Adipocyte (in vitro differentiated cells): ENCODE measurements at regions not wholly inside any gene's neighbourhood (a gene's known extent, or its start where the extent isn't known, plus 50 kb on each side); places are given as distances from the start of the nearest gene placed in this dataset.
A peak's percentile ranks its signal among the peaks of the same experiment; 100 is the strongest.
"Not testable (repeated sequence)": the region's sequence is repeated elsewhere in the genome, so short reads cannot be mapped to it uniquely, and the experiment has no call there.

ENCODE experiments used
- DNase-seq: peaks from one replicate; pipeline ENCODE4 v3.0.0-alpha.2; 2015; ENCODE audit warnings: low read depth
- H3K27me3 ChIP-seq: replicated peaks from 2 replicates; pipeline ENCODE4 v1.7.0; 2013; ENCODE audit warnings: mild to moderate bottlenecking, low read length, moderate library complexity; ENCODE audit not compliant: control insufficient read depth, insufficient read depth
- H3K36me3 ChIP-seq: 2 replicates; pipeline ENCODE4 v1.7.0; 2013; ENCODE audit warnings: low read length, mild to moderate bottlenecking, moderate library complexity; ENCODE audit not compliant: control insufficient read depth, insufficient read depth, severe bottlenecking
- H3K4me1 ChIP-seq: 2 replicates; pipeline ENCODE4 v1.7.0; 2013; ENCODE audit warnings: mild to moderate bottlenecking, low read length, moderate library complexity; ENCODE audit not compliant: control insufficient read depth, insufficient read depth
- H3K4me3 ChIP-seq: 2 replicates; pipeline ENCODE4 v1.7.0; 2013; ENCODE audit warnings: mild to moderate bottlenecking, low read length, moderate library complexity
- H3K9ac ChIP-seq: 2 replicates; pipeline ENCODE4 v1.7.0; 2013; ENCODE audit warnings: mild to moderate bottlenecking, low read length, moderate library complexity
- H3K9me3 ChIP-seq: 2 replicates; pipeline ENCODE4 v1.7.0; 2013; ENCODE audit warnings: mild to moderate bottlenecking, low read length, moderate library complexity; ENCODE audit not compliant: control insufficient read depth

- H3K27me3 ChIP-seq, H3K4me3 ChIP-seq, H3K4me1 ChIP-seq, H3K9me3 ChIP-seq, H3K36me3 ChIP-seq, DNase-seq, H3K9ac ChIP-seq: not testable (repeated sequence)
These were observed 78.7 kb downstream of the SOWAHC start for GRCh38 chr2:109692831-109693230.

- not testable (repeated sequence) for H3K9ac ChIP-seq, DNase-seq, H3K9me3 ChIP-seq, H3K27me3 ChIP-seq, H3K36me3 ChIP-seq, H3K4me3 ChIP-seq, H3K4me1 ChIP-seq
These were observed 79.1 kb downstream of the SOWAHC start for GRCh38 chr2:109693292-109693691.

DNA sequence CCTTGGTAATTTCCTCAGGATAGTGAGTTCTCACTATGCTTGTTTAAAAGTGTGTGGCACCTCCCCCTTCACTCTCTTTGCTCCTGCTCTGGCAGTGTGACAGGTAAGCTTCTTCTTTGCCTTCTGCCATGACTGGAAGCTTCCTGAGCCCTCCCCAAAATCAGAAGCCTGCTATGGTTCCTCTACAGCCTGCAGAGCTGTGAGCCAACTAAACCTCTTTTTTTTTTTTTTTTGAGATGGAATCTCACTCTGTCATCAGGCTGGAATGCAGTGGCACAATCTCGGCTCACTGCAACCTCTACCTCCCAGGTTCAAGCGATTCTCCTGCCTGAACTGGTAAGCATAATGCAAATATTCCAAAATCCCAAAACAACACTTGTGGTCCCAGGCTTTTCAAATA is 80.0 kb downstream of the SOWAHC start:
- H3K9ac ChIP-seq = no peak overlapping the region
- peaks cover 4% of the 10 kb centered on the region for H3K4me1 ChIP-seq
- H3K36me3 ChIP-seq = no peaks in the 10 kb centered on the region
- H3K9me3 ChIP-seq = no peaks in the 10 kb centered on the region
- DNase-seq = peak; percentile 22
- no peak overlapping the region for H3K4me3 ChIP-seq
- H3K27me3 ChIP-seq = no peaks in the 10 kb centered on the region

DNA sequence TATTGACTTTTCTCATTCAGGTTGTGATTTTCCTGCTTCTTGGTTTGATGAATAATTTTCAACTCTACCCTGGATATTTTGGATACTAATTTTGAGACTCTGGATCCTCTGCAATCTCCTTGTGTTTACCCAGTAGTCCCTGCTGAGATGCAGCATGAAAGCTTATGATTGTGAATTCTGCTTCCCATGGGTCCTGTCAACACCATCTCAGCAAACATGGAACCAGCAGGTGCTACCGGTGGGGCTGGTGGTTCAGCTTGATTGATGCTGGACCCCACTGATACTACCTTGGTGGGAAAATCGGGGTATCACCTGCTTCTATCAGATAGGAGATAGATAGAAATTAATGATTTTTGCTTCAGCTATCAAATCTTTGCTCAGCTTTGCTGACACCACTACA is 81.1 kb downstream of the SOWAHC start:
- Histone ChIP-seq H3K9ac (no peak overlapping the region), H3K27me3 (no peaks in the 10 kb centered on the region), H3K36me3 (no peaks in the 10 kb centered on the region), H3K4me1 (peaks cover 10% of the 10 kb centered on the region), H3K4me3 (no peak overlapping the region), H3K9me3 (no peaks in the 10 kb centered on the region)
- no peak for DNase-seq

- H3K9me3 ChIP-seq = no peaks in the 10 kb centered on the region
- no peak overlapping the region for H3K4me3 ChIP-seq
- no peak for DNase-seq
- no peaks in the 10 kb centered on the region for H3K27me3 ChIP-seq
- H3K36me3 ChIP-seq = no peaks in the 10 kb centered on the region
- peak overlapping the region; percentile 9 for H3K9ac ChIP-seq
- H3K4me1 ChIP-seq = peaks cover 16% of the 10 kb centered on the region
These were observed 85.5 kb downstream of the SOWAHC start for GRCh38 chr2:109699646-109700045.

DNA sequence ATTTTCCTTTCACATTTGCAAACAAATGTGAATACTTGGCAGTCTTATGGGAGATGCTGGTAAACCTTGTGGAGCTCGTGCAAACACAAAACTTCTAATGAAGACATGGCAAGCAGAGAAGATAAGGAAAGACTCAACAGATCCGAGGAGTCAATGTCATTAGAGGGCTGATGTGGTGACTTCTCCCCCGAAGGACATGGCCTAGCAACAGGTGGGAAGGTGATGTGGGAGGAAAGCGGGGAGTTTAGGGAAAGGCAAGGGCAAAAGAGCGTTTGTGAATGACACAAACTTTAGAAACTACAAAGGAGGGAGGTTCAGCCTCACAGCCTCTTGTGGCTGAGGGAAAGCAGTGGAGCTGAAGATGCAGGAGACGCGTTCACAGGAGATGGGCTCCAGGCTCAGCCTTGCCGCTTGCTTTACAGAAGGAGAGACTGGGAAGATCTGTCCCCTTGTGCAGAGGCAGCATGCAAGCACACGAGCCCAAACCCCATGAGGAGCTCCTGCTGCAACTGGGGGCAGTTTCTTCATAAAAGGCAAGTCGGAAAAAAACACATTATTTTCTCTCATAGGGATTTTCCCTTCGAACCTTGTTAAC is 86.6 kb downstream of the SOWAHC start:
- Histone ChIP-seq H3K9ac (no peak overlapping the region), H3K4me3 (no peak overlapping the region), H3K36me3 (no peaks in the 10 kb centered on the region), H3K27me3 (no peaks in the 10 kb centered on the region), H3K4me1 (peaks cover 16% of the 10 kb centered on the region), H3K9me3 (no peaks in the 10 kb centered on the region)
- DNase-seq = no peak

GRCh38 chr2:109701362-109701761 is 87.2 kb downstream of the SOWAHC start:
- no peak overlapping the region for H3K9ac ChIP-seq
- no peak overlapping the region for H3K4me3 ChIP-seq
- DNase-seq = no peak
- peaks cover 16% of the 10 kb centered on the region for H3K4me1 ChIP-seq
- no peaks in the 10 kb centered on the region for H3K9me3 ChIP-seq
- H3K27me3 ChIP-seq = no peaks in the 10 kb centered on the region
- no peaks in the 10 kb centered on the region for H3K36me3 ChIP-seq

- H3K4me1 ChIP-seq = peaks cover 16% of the 10 kb centered on the region
- H3K36me3 ChIP-seq = no peaks in the 10 kb centered on the region
- no peaks in the 10 kb centered on the region for H3K9me3 ChIP-seq
- DNase-seq = no peak
- no peak overlapping the region for H3K4me3 ChIP-seq
- H3K9ac ChIP-seq = no peak overlapping the region
- H3K27me3 ChIP-seq = no peaks in the 10 kb centered on the region
These were observed 88.3 kb downstream of the SOWAHC start for GRCh38 chr2:109702250-109702985.

DNA sequence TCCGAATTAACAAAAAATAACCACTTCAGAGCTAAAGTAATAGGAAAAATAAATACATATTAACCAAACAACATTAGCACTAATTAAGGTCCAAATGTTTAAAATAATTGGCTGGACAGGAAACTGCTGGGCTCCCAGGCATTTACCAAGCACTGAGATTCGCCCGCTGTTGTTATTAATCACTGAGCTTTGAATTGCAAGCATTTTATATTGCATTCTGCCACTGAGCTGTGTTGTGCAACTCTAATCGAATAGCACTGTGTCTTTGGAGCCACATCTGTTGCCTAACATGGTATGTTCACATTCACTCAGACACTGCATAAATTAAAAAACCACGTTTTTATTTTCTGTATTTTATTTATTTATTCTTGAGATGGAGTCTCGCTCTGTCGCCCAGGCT is 88.9 kb downstream of the SOWAHC start:
- Histone ChIP-seq H3K4me1 (peaks cover 16% of the 10 kb centered on the region), H3K36me3 (no peaks in the 10 kb centered on the region), H3K4me3 (no peak overlapping the region), H3K27me3 (no peaks in the 10 kb centered on the region), H3K9ac (no peak overlapping the region), H3K9me3 (no peaks in the 10 kb centered on the region)
- peak; percentile 33 for DNase-seq

DNA sequence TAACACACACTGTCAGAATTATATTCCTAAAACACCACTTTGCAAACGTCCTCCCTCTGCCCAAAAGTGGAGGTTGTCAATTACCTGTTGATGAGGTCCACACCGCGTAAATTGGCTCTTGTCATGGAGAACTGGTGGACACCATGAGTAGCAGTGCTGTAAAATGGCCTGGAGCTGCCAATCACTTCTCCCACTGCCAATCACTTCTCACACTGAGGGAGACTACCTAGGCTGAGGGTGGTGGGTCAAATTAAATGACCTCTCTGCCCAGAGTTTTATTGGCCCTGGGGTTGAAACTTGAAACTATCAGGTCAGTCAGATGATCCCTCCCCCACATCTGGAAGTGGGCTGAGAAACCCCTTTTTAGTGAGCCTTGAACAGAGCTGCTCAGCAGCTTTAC is 89.6 kb downstream of the SOWAHC start:
- Histone ChIP-seq H3K9ac (no peak overlapping the region), H3K36me3 (no peaks in the 10 kb centered on the region), H3K4me1 (peaks cover 16% of the 10 kb centered on the region), H3K27me3 (no peaks in the 10 kb centered on the region), H3K9me3 (no peaks in the 10 kb centered on the region), H3K4me3 (no peak overlapping the region)
- DNase-seq = no peak

GRCh38 chr2:109707281-109708147 is 86.6 kb upstream of the RGPD5 start:
- Histone ChIP-seq H3K36me3 (no peaks in the 10 kb centered on the region), H3K4me3 (no peak overlapping the region), H3K4me1 (peaks cover 7% of the 10 kb centered on the region), H3K27me3 (no peaks in the 10 kb centered on the region), H3K9me3 (no peaks in the 10 kb centered on the region), H3K9ac (no peak overlapping the region)
- DNase-seq = no peak
